Neural progenitor cell (in vitro differentiated cells): ENCODE measurements at regions not wholly inside any gene's neighbourhood (a gene's known extent, or its start where the extent isn't known, plus 50 kb on each side); places are given as distances from the start of the nearest gene placed in this dataset.

Experiments
- EZH2phosphoT487 ChIP-seq: fragments of 200-600 bp; sonication (generic); IDR thresholded peaks from 2 replicates; pipeline ENCODE4 v1.6.1; 2017; ENCODE audit warnings: antibody characterized with exemption
- TF ChIP-seq, protein P1 (sequence below): fragments of 200-600 bp; sonication (generic); IDR thresholded peaks from 2 replicates; pipeline ENCODE4 v1.5.1; 2017; ENCODE audit warnings: antibody characterized with exemption, mild to moderate bottlenecking

DNA sequence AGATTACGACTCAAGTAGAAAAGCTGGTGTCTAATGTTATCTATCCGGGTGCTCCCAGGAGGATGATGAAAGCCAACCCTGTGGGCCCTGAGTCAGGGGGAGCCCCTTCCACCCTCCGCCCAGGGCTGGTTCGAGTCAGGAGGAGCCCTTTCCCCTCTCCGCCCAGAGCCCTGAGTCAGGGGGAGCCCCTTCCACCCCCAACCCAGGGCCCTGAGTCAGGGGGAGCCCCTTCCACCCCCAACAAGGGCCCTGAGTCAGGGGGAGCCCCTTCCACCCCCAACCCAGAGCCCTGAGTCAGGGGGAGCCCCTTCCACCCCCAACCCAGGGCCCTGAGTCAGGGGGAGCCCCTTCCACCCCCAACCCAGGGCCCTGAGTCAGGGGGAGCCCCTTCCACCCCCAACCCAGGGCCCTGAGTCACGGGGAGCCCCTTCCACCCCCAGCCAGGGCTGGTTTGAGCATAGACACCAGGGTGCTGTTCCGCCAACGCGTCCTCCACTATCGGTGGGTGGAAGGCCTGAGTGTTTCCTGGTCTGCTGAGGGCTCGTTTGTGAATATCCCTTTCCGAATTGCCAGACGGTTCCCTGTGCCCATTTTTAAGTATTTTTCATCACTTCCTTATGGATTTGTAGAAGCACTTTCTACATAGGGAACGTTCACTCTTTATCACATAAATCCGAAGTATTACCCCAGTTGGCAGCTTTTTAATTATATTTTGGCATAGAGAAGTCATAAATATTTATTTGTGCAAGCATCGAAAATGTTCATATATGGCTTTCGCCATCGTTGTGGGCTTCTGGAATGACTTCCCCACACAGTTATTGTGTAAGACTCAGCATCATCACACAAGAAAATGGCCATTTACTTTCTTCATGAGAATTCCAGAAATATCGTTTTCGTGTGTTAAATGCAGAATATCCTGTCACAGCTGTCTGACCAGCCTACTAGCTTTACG is 380.6 kb downstream of the BRD1 start:
- TF ChIP-seq, protein P1, sequence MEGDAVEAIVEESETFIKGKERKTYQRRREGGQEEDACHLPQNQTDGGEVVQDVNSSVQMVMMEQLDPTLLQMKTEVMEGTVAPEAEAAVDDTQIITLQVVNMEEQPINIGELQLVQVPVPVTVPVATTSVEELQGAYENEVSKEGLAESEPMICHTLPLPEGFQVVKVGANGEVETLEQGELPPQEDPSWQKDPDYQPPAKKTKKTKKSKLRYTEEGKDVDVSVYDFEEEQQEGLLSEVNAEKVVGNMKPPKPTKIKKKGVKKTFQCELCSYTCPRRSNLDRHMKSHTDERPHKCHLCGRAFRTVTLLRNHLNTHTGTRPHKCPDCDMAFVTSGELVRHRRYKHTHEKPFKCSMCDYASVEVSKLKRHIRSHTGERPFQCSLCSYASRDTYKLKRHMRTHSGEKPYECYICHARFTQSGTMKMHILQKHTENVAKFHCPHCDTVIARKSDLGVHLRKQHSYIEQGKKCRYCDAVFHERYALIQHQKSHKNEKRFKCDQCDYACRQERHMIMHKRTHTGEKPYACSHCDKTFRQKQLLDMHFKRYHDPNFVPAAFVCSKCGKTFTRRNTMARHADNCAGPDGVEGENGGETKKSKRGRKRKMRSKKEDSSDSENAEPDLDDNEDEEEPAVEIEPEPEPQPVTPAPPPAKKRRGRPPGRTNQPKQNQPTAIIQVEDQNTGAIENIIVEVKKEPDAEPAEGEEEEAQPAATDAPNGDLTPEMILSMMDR: no peak
- TF ChIP-seq EZH2phosphoT487: no peak
